IPS-NIHi7 (cell line): ENCODE measurements at regions not wholly inside any gene's neighbourhood (a gene's known extent, or its start where the extent isn't known, plus 50 kb on each side); places are given as distances from the start of the nearest gene placed in this dataset.

Experiments
- DNase-seq: peaks from one replicate; pipeline ENCODE4 v3.0.0; 2012; ENCODE audit warnings: mixed read lengths; ENCODE audit errors: extremely low spot score

- DNase-seq, result no peak
Measured at GRCh38 chr14:94717808-94718207, 52.1 kb downstream of the GSC start.

DNA sequence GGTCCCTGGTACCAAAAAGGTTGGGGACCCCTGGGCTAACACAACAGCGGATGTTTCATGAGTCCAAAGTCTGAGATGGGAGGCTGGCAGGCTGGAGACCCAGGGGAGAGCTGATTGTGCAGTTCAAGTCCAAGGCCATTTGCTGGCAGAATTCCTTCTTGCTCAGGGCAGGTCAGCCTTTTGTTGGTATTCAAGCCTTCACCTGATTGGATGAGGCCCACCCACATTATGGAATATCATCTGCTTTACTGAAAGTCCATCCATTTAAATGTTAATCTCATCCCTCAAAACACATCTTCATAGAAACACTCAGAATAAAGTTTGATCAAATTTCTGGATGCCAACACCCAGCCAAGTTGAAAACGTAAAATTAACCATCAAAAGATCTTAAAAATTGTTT, 52.9 kb downstream of the GSC start:
- no peak for DNase-seq

DNA sequence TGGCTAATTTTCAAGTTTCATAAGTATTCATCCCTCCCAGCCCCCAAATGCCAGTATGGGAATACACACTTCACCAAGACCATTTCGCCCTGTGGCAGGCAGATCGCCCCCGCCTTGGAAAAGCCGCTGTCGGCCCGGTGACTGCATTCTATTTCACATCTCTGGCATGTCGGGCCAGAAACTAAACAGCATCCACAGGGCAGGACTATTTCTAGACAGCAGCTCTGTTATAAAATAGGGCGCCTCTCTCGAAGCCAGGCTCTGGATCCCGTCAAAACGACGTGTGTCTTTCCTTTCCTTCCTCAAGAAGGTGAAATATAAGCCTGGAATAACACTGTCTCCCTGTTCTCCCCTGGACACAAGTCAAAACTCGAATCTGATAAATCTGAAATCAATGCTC, 56.8 kb downstream of the GSC start:
- DNase-seq, result no peak

- DNase-seq, result no peak
Measured at GRCh38 chr14:94710731-94711130, 59.2 kb downstream of the GSC start.

DNA sequence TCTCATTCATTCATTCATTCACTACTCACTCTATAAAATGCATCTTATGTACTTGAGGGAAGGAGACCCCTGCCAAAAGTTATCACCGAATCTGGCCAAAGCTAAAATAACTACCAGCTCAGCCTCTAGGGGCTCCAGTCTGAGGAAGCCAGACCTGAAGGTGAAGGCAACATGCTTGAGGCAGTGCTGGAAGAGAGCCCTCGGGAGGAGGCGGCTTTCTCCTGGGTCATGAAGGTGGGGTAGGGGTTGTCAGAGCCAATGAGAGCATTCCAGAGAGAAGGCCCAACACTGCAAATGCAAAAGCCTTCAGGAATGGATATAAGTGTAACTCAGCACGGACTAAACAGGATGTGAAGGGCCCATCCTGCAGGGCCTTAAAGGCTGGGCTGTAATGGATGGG, 62.4 kb downstream of the GSC start:
- DNase-seq, result peak; percentile 94

DNA sequence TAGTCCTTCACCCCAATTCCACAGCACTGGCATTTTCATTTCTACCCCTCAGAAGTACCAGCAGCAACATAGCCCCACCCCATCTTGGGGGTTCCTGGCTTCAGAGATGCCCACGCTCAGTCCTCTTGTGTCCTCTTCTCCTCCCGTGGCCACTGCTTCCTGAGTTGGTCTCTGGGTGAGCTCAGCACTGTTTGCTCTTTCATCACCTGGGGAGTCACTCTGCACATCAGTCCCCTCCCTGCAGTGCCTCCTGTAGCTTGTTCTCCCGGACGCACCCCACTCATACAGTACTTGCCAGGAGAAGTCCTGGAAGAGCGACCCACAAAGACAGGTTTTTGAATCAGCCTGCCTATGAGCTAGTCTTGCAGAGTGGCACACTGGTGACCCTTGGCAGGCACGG, 63.8 kb downstream of the GSC start:
- no peak for DNase-seq

- no peak for DNase-seq
Measured at GRCh38 chr14:94702629-94703028, 67.3 kb downstream of the GSC start.

DNA sequence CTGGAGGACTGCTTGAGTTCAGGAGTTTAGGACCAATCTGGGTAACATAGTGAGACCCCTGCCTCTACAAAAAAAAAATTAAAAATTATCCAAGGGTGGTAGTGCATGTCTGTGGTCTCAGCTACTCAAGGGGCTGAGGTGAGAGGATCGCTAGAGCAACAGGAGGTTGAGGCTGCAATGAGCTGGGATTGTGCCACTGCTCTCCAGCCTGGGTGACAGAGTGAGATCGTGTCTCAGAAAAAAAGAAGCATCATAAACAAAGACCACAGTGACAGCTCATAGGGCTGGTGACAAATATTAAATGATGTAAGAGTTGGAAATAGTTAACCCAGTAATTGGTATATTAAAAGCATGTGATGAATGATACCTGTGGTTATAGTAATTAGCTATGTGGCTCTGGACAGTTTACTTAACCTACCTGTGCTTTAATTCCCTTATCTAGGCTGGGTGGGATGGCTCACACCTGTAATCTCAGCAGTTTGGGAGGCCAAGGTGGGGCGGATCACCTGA, 68.0 kb downstream of the GSC start:
- no peak for DNase-seq

DNA sequence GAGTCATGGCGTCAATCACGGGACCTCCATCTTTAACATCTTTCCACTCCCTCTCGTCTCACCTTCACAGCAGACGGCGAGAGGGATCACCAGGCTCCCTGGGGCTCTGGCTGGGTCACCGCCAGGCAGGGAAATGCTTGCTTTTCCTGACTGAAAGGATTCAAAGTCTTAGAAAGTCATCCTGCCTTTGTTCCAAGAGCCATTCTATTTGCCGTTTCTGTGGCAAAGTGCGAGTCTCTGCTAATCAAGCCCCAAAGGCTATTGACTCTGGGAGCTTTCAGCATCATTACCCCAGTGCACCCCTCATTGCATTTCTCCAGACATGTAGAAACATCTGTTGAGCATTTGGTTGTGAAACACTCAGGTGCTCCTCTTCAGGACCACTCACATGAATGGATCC, 69.6 kb downstream of the GSC start:
- no peak for DNase-seq

GRCh38 chr14:94699831-94700230, 70.1 kb downstream of the GSC start:
- no peak for DNase-seq

GRCh38 chr14:94697773-94698556, 71.9 kb downstream of the GSC start:
- no peak for DNase-seq

GRCh38 chr14:94696518-94696917, 73.4 kb downstream of the GSC start:
- DNase-seq, result no peak

DNA sequence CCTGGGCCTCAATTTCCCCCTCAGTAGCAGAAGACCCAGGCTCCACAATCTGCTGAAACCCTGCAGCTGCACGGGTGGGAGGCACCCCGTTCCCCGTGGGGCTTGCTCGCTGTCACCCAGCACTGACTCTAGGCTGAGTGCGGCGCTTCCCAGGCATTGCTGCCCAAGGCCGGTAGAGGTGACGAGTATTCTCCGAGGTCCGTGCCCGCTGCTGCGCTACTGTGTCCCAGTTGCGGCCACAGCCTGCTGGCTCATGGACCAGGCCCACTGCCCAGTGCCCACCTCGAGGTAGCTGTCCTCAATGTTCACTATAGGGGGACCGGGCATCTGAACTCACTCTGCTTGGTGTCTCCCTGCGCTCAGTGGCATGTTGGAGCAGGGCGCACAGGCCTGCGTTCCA, 74.7 kb downstream of the GSC start:
- no peak for DNase-seq

DNA sequence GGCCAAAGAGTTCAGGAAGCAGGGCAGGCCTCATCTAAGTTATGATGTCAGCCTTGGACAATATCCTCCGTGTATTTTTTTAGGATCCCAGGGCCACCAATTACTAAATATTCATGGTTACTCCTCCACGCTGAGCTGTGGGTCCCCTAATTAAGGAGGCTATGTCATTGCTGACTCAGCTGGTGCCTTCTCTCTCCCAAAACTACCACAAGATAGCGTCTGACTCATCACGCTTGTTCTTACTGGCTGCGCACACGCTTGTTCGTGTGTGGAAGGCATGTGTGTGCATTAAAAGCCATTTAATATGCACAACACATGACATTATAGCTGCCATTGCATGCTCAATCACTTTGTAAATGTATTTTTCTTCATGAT, 78.3 kb downstream of the GSC start:
- no peak for DNase-seq

GRCh38 chr14:94690896-94691659, 78.8 kb downstream of the GSC start:
- no peak for DNase-seq

DNA sequence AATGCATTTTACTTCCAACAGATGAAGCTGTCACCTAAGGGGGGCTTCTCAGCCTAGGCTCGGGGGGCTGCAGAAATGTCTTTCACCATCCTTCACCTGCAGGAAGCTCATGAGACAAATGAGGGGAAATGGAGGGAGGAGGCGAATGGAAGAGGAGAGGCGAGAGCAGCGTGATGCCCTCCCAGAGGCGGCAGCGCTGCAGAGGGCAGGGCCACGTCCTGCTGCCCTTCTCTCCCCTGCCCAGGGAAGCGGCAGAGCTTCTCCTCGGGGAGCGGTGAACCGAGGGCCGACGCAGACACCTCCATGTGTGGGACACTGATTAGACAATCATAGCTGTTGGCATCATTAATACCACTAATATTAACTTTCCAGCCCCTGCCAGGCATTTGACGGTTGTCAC, 78.3 kb downstream of the SERPINA3 start:
- DNase-seq, result no peak

DNA sequence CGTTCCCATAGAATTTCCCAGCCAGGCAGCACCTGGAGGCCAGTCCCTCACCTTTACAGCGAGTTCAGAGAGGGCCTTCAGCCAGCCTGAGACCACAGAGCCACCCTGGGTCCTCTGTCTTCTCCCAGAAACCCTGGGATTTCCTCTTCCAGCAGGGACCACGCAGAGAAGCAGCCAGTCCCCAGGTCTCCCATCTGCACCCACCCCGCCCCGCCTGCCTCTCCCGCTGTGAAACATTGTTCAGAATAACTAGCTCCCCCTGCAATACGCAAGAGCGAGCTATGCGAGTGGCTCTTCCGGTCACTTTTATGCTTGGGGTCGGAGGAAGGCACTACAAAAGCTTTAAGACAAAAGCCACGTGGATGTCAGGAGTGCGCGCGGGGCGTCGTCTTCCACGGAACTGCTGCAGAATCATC, 77.8 kb downstream of the SERPINA3 start:
- no peak for DNase-seq

DNA sequence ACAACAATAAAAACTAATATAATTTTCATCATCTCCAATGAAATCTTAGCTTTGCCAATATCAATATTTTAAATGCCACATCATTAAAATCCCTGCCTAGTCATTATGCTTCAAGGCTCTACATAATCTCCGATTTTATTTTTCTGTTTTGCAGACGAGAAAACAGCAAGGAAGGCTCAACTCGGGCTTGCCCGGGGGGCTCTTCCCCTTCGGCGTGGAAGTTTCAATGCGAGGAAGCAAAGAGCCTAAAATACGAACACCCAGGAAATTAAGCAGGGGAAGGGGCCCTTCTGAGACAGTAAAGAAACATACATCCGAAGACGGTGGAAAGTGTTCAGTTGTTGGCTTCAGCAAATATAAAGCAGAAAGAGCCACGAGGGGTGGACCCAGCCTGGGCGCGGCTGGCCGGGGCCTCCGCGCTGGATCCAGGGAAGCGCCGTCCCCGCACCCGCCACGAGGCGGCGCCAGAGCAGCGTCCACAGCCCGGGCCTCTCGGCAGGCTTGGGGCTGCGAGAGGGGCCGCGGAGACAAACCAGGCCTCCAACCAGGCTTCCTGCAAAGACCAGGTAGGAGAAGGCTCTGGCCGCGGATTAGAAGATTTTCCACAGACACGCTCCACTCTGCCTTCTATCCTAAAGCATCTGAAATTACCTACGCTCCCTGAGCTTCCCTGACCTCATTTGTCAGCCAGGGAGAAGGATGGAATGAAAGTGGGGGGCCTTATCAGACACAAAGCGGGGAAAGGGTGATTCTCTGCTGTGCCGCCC, 77.2 kb downstream of the SERPINA3 start:
- DNase-seq, result peak; percentile 89

DNA sequence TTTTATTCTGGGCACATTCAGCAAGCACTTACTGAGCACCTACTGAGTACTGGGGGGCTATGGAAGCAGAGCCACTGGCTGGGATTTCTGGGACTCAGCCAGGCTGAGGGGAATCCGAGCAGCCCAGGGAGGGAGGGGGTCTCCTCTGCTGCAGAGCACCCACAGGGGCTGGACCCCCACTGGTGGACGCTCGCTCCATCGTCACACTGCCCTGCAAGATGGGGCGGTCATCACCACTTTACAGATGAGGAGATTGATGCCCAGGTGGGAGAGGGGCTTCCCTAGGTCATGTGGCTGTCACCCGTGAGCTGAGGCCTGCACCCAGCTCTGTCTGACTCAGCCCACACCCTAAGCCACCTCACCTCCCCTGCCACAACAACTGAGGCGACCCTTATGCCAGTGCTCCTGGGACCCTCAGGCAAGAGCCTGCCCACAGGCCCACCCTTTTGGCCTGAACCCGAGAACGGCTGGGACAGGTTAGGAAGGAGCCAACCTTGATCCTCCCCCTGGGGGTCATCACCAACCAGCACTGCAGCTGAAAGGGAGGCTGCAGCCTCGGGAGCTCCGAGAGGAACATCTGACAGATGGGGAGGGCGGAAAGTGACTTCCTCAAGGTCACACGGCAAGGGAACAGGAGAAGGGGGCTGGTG, 74.4 kb downstream of the SERPINA3 start:
- no peak for DNase-seq

DNA sequence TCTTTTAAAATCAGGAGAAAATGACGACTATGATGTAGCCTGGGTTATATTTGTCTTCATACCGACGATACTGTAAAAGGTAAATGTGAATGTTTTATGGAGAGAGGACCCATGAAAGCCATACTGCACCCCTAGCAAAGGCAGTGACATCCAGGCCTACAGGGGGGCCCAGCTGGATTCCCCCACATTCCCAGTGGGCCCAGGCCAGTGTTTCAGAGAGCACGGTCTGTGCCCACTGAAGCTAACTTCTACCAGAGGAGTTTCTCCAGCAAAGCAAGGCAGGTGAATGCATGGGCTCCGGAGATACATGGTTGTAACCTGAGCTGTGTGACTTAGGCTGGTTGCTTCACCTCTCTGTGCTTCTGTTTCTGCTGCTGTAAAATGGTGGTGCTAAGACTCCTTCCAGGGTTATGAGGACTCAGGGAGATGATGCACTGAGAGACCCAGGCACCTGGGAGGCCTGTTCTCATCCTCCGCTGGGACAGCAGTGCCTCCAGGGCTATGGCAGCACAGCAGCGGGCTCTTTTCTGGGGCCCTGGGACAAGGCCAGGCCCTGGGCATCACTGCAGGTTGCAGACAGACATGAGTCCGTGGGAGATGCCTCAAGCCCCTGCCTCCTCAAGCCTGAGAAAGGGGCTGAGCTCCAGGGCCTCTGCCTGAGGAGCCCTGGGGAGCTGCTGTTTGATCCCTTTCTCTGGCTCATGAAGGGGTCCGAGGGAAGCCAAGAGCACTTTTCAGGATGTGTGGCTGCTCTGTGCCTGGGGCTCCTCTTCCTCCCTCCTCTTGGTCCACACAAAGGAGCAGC, 73.7 kb downstream of the SERPINA3 start:
- no peak for DNase-seq

GRCh38 chr14:94685166-94685581, 73.0 kb downstream of the SERPINA3 start:
- no peak for DNase-seq
